ENCODE measurements at regions not wholly inside any gene's neighbourhood (a gene's known extent, or its start where the extent isn't known, plus 50 kb on each side); places are given as distances from the start of the nearest gene placed in this dataset.

DNA sequence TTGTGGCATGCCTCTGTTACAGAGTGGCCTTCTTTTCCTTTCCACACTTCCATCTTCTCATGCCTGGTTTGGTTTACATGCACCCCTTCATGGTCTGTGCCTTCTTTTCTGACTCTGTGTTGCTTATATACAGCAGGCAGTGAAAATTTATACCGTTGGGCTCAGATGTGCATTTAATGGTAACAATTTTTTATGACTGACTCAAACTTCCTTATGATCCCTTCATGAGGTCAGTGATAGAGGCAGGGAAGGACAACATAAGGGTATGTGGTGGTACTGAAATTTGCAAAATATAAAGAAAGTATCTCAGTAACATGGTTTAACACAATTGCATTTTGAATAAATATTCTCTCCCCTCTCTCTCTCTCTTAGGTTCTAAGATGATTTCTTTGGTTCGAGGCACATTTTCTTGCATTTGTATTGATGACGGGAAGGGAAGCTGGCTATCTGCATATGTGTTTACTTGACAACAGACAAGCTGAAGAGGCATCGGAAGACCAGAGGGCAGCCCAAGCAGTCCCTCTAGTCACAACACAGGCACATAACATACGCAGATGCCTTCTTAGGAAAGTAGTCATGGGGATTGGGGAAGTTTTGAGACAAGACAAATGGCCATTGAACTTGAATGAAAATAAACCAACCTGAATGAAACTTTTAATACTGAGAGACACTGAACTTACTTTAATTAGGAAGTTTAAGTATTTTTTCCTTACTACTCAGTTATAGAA is 163.3 kb upstream of the LEF1 start:
- DNase-seq (ENCODE audit: low spot score) = no peak

DNA sequence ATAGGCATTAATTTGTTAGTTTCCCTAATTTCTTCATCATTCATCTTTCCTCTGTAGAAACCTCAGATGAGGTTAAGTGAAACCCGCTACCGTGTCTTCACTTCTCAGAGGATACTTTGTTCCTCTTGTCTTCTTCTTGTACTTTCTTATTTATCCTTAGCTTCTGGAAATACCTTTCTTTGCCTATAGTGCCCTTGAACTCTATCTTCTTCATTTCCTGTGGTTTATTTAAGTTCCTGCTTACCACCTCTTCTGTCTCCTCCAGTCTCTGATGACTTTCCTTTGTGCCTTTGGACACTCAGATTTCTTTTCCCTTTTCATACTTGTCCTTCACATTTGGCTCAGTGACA is 159.6 kb upstream of the LEF1 start:
- no peak for DNase-seq (ENCODE audit: low spot score)

GRCh38 chr4:108327642-108328382 is 159.1 kb upstream of the LEF1 start:
- no peak for DNase-seq (ENCODE audit: low spot score)

GRCh38 chr4:108325561-108325960 is 156.8 kb upstream of the LEF1 start:
- DNase-seq (ENCODE audit: low spot score) = no peak

- no peak for DNase-seq (ENCODE audit: low spot score)
These were observed 155.7 kb upstream of the LEF1 start for GRCh38 chr4:108324450-108324849.

DNA sequence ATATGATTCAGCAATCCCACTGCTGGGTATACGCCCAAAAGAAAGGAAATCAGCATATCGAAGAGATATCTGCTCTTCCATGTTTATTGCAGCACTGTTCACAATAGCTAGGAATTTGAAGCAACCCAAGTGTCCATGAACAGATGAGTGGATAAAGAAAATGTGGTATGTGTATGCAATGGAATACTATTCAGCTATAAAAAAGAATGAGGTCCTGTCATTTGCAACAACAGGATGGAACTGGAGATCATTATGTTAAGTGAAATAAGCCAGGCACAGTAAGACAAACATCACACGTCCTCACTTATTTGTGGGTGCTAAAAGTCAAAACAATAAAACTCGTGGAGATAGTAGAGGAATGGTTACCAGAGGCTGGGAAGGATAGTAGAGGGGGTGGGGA is 153.8 kb upstream of the LEF1 start:
- no peak for DNase-seq (ENCODE audit: low spot score)

- DNase-seq (ENCODE audit: low spot score) = no peak
These were observed 151.3 kb upstream of the LEF1 start for GRCh38 chr4:108320061-108320460.

- no peak for DNase-seq (ENCODE audit: low spot score)
These were observed 148.6 kb upstream of the LEF1 start for GRCh38 chr4:108317377-108317776.

DNA sequence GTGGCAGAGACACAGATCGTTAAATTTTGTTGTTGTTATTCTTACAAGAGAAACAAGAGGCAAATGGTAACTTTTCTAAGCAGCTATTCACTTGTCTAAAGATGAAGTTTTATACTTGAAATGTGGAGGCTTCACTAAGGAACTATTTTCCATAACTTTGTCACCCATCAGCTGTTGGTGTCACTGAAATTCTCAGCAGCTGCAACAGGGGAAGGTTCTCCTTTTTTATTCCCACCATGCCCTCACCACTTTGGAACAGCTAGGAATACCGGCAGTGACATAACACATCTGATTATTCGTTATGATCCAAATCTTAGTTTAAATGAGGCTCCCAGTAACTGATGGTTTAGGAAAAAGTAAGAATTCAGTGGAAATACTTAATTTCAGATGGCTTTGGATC is 147.0 kb upstream of the LEF1 start:
- no peak for DNase-seq (ENCODE audit: low spot score)

DNA sequence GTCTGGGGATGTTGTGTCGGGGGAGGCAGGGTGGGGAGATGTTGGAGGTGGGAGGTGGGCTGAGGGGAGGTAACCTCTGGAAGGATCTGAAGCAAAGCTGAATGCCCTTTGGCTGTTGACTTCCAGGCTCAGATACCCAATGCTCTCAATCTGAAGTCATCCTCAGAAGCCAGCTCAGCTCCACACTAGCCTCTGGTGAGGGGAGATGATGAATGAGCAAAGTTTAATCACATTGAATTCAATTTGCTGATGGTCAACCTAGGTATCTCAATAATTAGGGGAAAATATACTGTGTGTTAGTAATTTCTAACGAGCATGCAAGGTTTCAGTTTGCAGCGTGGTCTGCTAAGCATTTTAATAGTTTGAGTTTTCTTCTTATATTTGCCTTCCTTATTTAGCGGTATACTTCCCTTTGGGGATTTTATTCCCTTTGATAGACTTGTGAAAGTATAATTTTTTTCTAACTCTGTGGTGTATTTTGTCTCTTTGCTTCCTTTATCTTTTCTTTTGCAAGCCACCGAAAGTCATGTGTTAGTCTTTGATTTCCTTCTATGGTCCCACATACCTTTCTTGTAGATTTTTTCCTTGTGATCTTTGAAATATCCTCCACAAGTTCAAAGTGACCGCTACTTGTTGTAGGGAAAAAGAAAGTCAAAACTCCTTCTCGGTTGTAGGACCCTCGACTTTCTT is 146.3 kb upstream of the LEF1 start:
- DNase-seq (ENCODE audit: low spot score) = no peak

GRCh38 chr4:108313546-108314339 is 145.0 kb upstream of the LEF1 start:
- DNase-seq (ENCODE audit: low spot score) = no peak

DNA sequence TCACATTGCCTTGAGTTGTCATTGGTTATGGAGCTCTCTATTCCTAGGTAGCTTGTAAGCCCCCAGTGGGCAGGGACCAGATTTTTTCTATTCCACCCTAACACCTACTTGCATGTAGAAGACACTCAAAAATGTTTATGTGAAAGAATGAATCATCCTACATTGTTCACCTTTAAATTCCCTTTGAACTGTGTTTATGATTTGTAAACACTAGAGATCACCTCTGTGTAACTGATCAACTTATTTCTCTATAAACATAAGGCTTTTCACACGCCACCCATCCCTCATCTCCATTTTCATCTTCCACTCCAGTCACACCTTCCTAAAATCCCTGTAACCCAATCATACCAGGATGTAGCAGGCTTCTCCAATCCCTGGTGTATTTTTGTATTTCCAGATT is 142.6 kb upstream of the LEF1 start:
- no peak for DNase-seq (ENCODE audit: low spot score)

DNA sequence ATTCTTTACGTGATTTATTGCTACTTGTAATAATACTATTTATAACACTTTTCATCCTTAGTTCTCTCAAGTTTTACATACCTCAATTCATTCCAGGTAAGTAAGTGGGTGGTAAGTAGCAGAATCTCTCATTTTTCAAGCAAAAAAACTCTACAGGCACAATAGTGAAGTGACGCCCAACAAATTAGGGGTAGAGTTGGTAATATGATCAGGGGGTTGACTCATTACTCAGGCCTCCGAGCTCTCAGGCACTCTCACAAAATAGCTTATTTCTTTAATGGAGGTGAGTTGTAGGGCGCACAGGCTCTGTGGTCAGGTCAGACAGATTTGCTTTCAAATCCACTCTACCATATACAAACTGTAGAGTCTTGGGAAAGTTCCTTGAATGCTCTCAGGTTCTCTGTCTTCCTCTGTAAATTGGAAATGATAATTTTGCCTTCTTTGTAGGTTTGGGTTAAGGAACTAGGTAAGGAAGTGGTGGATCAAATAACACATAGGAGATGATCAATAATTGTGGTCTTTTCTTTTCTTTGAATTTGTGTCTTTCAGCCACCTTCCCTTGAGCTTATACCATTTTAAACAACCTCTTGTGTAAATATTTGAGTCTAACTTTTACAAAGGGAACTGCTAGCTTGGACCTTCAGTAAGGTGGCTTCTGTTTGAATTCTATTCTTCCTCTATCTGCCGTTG is 134.9 kb upstream of the LEF1 start:
- no peak for DNase-seq (ENCODE audit: low spot score)

DNA sequence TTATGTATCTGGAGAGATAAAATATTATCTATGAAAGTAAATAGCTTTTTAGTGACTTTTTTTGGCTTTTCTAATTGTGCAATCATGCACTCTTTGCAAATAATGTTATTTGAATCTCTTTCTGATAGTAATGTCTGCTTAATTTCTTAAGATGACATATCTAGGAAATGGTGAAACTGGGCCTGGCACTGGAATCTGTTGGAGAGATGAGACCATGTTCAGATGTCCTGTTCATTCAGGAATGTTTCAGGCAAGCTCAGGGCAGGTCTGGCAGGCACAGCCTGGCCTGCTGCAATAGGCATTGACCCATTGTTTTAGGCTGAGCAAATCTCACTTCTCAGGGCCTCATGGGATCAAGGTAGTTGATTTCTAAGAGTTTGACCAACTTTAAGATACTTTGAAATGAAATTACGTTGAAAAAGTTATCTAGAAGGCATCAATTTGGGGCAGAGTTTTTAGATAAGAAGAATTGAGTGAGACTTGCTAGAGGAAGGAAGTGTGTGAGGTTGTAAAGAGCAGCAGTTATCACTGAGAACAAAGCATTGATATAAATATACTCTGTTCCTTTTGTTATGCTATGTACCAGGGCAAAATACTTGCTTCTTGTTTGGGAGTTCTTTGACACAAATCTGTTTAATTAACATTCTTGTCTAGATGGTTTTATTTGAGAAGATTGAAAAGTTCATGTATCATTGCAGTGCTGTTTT is 133.0 kb upstream of the LEF1 start:
- DNase-seq (ENCODE audit: low spot score) = no peak

DNA sequence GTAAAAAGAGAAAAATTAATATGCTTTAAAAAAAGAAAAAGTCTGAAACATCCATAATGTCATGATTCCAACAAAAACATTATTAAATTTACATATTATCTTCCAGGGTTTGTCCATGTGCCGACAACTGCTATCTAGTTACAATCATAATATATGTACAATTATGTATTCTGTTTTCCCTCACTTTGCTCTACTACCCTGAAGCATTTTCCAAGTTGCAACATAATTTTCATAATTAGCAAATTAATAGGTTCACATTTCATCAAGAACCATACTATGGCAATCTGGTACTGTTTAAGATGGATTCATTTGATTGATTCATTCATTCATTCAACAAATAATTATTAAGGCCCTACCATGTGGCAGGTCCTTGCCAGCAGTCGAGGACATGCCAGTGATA is 128.9 kb upstream of the LEF1 start:
- DNase-seq (ENCODE audit: low spot score) = no peak

- DNase-seq (ENCODE audit: low spot score) = no peak
These were observed 123.5 kb upstream of the LEF1 start for GRCh38 chr4:108292229-108292628.

DNA sequence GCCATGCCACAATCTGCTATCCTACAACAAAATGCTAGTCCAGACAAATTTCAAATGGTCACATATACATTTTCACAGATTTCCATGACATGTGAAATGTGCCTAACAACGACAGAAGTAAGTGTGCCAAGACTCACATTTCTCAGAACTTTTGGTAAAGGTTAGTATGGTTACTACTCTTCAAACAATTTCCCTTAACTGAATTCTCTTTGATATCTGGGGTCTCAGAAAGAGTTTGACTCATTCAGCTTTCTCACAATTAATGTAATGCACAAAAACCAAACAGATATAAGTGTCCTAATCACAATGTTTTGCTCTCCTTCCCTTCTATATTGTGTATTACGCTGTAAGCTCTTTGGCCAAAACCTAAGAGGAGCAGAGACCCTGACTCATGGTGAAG is 122.4 kb upstream of the LEF1 start:
- no peak for DNase-seq (ENCODE audit: low spot score)

GRCh38 chr4:108287834-108288413 is 119.2 kb upstream of the LEF1 start:
- DNase-seq (ENCODE audit: low spot score) = no peak

DNA sequence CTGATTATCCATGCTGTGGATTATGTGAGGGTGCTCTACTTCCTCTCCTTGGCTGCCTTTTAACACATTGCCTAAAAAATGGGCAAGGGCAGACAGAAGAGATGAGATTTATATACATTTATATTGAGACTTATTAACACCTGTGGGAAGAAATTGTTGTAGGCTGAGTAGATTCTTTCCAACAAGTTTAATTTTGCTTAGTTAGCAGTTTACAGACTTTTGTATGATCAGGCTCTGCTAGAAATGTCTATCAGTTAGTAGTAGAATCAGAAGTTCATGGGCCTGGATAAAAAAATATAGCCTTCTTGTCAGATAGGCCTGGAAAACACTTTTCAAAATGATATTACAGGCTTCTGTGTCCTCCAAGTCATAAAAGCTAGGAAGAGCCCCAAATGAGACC is 111.3 kb upstream of the LEF1 start:
- no peak for DNase-seq (ENCODE audit: low spot score)

DNA sequence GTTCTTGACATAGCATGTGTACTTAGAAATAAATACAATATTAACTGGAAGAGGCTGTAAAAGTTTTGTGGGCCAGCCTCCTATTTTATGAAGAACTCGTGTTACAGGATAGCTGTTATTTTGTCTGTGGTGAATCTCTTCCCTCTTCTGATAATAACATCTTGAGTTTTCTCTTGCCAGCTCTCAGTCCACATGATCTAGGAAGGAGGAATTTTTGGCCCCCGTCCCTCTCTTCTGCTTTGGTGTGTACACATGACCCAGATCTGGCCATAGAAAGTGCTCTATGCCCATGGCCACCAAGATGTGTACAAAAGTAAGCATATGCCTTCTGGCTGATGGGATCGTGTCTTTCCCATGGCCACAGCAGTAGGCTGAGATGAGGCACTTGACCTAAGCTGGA is 108.0 kb upstream of the LEF1 start:
- DNase-seq (ENCODE audit: low spot score) = no peak

DNA sequence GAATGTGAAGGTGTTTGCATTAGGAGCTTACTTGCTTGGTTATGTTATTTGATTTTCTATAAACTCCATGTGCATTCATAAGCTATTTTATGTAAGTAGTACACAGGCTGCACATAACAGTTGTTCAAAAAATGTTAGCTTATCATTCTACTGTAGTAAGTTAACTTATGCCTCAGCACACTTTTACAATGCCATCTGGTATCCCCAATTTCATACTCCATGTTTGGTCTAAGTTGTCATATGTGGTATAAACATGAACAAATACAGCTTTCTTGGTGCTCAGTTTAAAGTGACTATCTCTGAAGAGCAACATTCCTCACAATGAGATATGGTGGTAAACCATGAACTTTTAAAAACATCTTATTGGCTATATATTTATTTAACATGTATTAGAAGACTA is 104.3 kb upstream of the LEF1 start:
- DNase-seq (ENCODE audit: low spot score) = no peak

Measured in NAMALWA (cell line).